HEK293T (cell line): ENCODE measurements at regions not wholly inside any gene's neighbourhood (a gene's known extent, or its start where the extent isn't known, plus 50 kb on each side); places are given as distances from the start of the nearest gene placed in this dataset.
"Not testable (repeated sequence)": the region's sequence is repeated elsewhere in the genome, so short reads cannot be mapped to it uniquely, and the experiment has no call there.

ENCODE experiments used
- CTCF ChIA-PET: fragments of 350-600 bp; formaldehyde crosslinking; extraction: SDS; loops from one replicate; lab custom pipeline; 2021; ENCODE audit warnings: antibody characterized with exemption, inconsistent platforms; lab: Yijun Ruan, JAX
- POLR2A ChIA-PET: fragments of 350-600 bp; formaldehyde crosslinking; extraction: SDS; loops from one replicate; lab custom pipeline; 2020; ENCODE audit warnings: antibody characterized with exemption, inconsistent platforms; lab: Yijun Ruan, JAX
- DNase-seq: peaks from one replicate; pipeline ENCODE4 v3.0.0; 2012; ENCODE audit warnings: mixed read lengths; ENCODE audit errors: extremely low spot score
- ARNT ChIP-seq: fragments of 450-650 bp; IDR thresholded peaks from 2 replicates; pipeline ENCODE4 v1.6.1; 2017; ENCODE audit warnings: mild to moderate bottlenecking
- BHLHE40 ChIP-seq: fragments of 450-650 bp; IDR thresholded peaks from 2 replicates; pipeline ENCODE4 v1.6.1; 2016; ENCODE audit warnings: mild to moderate bottlenecking, moderate library complexity, borderline replicate concordance
- CTBP1 ChIP-seq: fragments of 450-650 bp; IDR thresholded peaks from 2 replicates; pipeline ENCODE4 v1.6.1; 2016; ENCODE audit warnings: borderline replicate concordance
- ELF4 ChIP-seq: fragments of 450-650 bp; IDR thresholded peaks from 2 replicates; pipeline ENCODE4 v1.6.1; 2017; ENCODE audit warnings: antibody characterized with exemption
- FOXA1 ChIP-seq: fragments of 450-650 bp; IDR thresholded peaks from 2 replicates; pipeline ENCODE4 v1.6.1; 2016; ENCODE audit warnings: mild to moderate bottlenecking
- FOXK2 ChIP-seq: fragments of 450-650 bp; IDR thresholded peaks from 2 replicates; pipeline ENCODE4 v1.6.1; 2016; ENCODE audit warnings: mild to moderate bottlenecking
- FOXM1 ChIP-seq: fragments of 450-650 bp; IDR thresholded peaks from 2 replicates; pipeline ENCODE4 v1.6.1; 2017; ENCODE audit warnings: mild to moderate bottlenecking, borderline replicate concordance
- HDGF ChIP-seq: fragments of 450-650 bp; IDR thresholded peaks from 2 replicates; pipeline ENCODE4 v1.6.1; 2017; ENCODE audit warnings: antibody characterized with exemption, borderline replicate concordance
- L3MBTL2 ChIP-seq: fragments of 450-650 bp; conservative IDR thresholded peaks from 2 replicates; pipeline ENCODE4 v1.6.1; 2016; ENCODE audit warnings: mild to moderate bottlenecking
- LEF1 ChIP-seq: fragments of 450-650 bp; IDR thresholded peaks from 2 replicates; pipeline ENCODE4 v1.6.1; 2017; ENCODE audit warnings: mild to moderate bottlenecking, borderline replicate concordance
- NFRKB ChIP-seq: fragments of 450-650 bp; IDR thresholded peaks from 2 replicates; pipeline ENCODE4 v1.6.1; 2016; ENCODE audit warnings: mild to moderate bottlenecking, moderate library complexity
- SP1 ChIP-seq: fragments of 450-650 bp; IDR thresholded peaks from 2 replicates; pipeline ENCODE4 v1.6.1; 2017
- SUZ12 ChIP-seq: fragments of 450-650 bp; IDR thresholded peaks from 2 replicates; pipeline ENCODE4 v1.6.1; 2016; ENCODE audit warnings: mild to moderate bottlenecking
- TARDBP ChIP-seq: fragments of 450-650 bp; IDR thresholded peaks from 2 replicates; pipeline ENCODE4 v1.6.1; 2016
- ZNF384 ChIP-seq: fragments of 450-650 bp; IDR thresholded peaks from 2 replicates; pipeline ENCODE4 v1.6.1; 2016
- TF ChIP-seq, protein P1 (sequence below): fragments of 450-650 bp; IDR thresholded peaks from 2 replicates; pipeline ENCODE4 v1.6.1; 2016

- no peak for DNase-seq
- ChIA-PET CTCF (no interaction called here), POLR2A (no interaction called here)
- no peak for TF ChIP-seq L3MBTL2
- no peak for TF ChIP-seq NFRKB
- TF ChIP-seq FOXM1 = no peak
Observed at GRCh38 chr6:56733211-56733697, 90.6 kb upstream of the DST start.

DNA sequence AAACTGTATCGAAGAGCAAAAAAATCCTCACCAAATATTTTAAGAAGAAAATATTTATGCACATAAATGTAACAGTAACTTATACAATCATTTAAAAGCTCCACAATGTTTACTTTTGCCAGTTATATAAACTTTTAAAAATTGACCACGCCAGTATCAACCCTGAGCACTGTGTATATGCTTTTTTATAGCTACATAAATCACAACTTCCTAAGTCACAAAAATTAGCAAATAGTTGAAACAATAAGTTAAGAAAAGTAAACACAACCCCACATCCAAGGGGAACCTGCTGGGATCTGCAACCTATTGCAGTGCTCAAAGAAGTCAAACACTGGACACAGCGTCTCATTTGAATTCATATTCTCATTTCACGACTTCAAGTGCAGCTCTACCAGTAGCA, 89.8 kb upstream of the DST start:
- ChIA-PET CTCF (no interaction called here), POLR2A (no interaction called here)
- DNase-seq = no peak
- TF ChIP-seq, protein P1, sequence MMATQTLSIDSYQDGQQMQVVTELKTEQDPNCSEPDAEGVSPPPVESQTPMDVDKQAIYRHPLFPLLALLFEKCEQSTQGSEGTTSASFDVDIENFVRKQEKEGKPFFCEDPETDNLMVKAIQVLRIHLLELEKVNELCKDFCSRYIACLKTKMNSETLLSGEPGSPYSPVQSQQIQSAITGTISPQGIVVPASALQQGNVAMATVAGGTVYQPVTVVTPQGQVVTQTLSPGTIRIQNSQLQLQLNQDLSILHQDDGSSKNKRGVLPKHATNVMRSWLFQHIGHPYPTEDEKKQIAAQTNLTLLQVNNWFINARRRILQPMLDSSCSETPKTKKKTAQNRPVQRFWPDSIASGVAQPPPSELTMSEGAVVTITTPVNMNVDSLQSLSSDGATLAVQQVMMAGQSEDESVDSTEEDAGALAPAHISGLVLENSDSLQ = 0 out of 2 replicates have a peak, but pooled peaks have one; percentile 20
- TF ChIP-seq BHLHE40 = no peak
- no peak for TF ChIP-seq TARDBP

DNA sequence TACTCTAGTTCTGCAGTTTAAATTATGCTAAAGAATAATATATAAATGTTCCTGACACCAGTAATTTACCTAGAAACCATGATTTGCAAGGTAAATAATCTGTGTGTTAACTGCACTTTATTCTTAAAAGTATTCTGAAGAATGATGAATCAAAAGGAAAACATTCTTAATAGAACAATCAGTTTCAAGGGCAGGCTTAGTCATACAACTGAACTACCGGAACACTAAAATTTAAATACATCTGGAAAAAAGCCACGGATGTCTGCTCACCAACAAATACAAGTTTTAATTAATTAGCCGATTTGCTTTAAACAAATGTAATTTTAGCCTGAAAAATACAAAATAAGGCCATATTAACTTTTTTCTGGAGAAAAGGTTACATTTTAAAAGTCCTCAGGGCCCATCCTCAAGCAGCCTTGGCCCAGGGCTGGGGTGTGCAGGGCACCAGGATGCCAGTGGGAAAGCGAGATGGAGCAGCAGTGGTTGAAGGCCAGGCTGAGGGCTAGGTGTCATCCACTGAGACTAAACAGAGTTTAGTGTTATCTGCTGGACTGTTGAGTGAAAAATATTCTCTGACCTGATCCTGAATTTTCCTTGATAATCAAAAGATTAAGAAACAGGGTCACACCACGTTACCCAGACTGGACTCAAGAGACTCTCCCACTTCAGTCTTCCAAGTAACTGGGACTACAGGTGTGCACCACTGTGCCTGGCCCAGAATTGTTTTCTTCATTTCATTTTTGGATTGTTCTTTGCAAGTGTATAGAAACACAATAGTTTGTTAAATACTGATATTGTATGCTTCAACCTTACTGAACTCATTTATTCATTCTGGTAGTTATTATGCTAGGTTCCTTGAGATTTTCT, 88.2 kb upstream of the DST start:
- ChIA-PET POLR2A (no interaction called here), CTCF (no interaction called here)
- TF ChIP-seq HDGF (no peak), FOXM1 (no peak), LEF1 (no peak), BHLHE40 (no peak), SUZ12 (no peak), FOXA1 (no peak), CTBP1 (no peak), L3MBTL2 (no peak), FOXK2 (no peak), ARNT (no peak), NFRKB (no peak), ELF4 (no peak), ZNF384 (no peak), TARDBP (no peak), SP1 (no peak)
- TF ChIP-seq, protein P1 = no peak
- DNase-seq = no peak

- CTCF ChIA-PET = interaction anchor here (0.6 to 1.5 kb wide), 3 partner anchors 20 to 333 kb away, joined by 3 to 4 read pairs (median 3); no protein-coding TSS in a partner anchor
- POLR2A ChIA-PET = no interaction called here
- DNase-seq = no peak
- TF ChIP-seq BHLHE40 (no peak), ZNF384 (no peak), TARDBP (no peak), L3MBTL2 (no peak), HDGF (no peak), FOXM1 (no peak)
- TF ChIP-seq, protein P1 = no peak
Observed at GRCh38 chr6:56729719-56730118, 87.0 kb upstream of the DST start.

- DNase-seq, POLR2A ChIA-PET: not testable (repeated sequence)
- CTCF ChIA-PET = interaction anchor here (0.6 to 1.5 kb wide), 3 partner anchors 20 to 333 kb away, joined by 3 to 4 read pairs (median 3); no protein-coding TSS in a partner anchor
Observed at GRCh38 chr6:56729166-56729565, 86.5 kb upstream of the DST start.

GRCh38 chr6:56727097-56727850, 84.6 kb upstream of the DST start:
- DNase-seq = no peak
- ChIA-PET POLR2A (no interaction called here), CTCF (no interaction called here)
- TF ChIP-seq L3MBTL2 (no peak), ARNT (no peak), CTBP1 (no peak), HDGF (no peak), ELF4 (no peak), TARDBP (no peak), FOXK2 (no peak), LEF1 (no peak), SP1 (no peak), FOXM1 (no peak), SUZ12 (no peak), NFRKB (no peak)
- TF ChIP-seq, protein P1 = no peak
